Esophagus muscularis mucosa (tissue), 4 donors: ENCODE measurements at regions not wholly inside any gene's neighbourhood (a gene's known extent, or its start where the extent isn't known, plus 50 kb on each side); places are given as distances from the start of the nearest gene placed in this dataset.
"Not testable (repeated sequence)": the region's sequence is repeated elsewhere in the genome, so short reads cannot be mapped to it uniquely, and the experiment has no call there.

Experiments
- DNase-seq: peaks from one replicate; pipeline ENCODE4 v3.0.0-alpha.2; 2017; ENCODE audit errors: extremely low spot score
- H3K27ac ChIP-seq, 4 donors: fragments of 200-600 bp; sonication (generic); replicated peaks in 1 of 4; 1 replicate in 3 of 4; 2 replicates in 1 of 4; pipeline ENCODE4 v1.5.1; 2016 to 2019; ENCODE audit warnings: mild to moderate bottlenecking in 1 of 4
- H3K27me3 ChIP-seq, 4 donors: fragments of 200-600 bp; sonication (generic); one replicate each; pipeline versions ENCODE4 v1.5.1 to v1.6.0; 2016 to 2019
- H3K36me3 ChIP-seq, 4 donors: fragments of 200-600 bp; sonication (generic); one replicate each; pipeline ENCODE4 v1.5.1; 2016 to 2019
- H3K4me1 ChIP-seq, 4 donors: fragments of 200-600 bp; sonication (generic); one replicate each; pipeline ENCODE4 v1.5.1; 2016 to 2019
- H3K4me3 ChIP-seq, 4 donors: fragments of 200-600 bp; sonication (generic); 1 replicate in 2 of 4; 2 replicates in 2 of 4; pipeline ENCODE4 v1.5.1; 2016 to 2019; ENCODE audit warnings: mild to moderate bottlenecking in 4 of 4, moderate library complexity in 1 of 4
- H3K9me3 ChIP-seq, 4 donors: fragments of 200-600 bp; sonication (generic); 1 replicate in 3 of 4; 2 replicates in 1 of 4; pipeline ENCODE4 v1.5.1; 2016 to 2019
- CTCF ChIP-seq, 3 experiments: fragments of 200-600 bp in 2 of 3; fragments of 450-650 bp in 1 of 3; sonication (generic) in 2 of 3; IDR thresholded peaks; one replicate each; pipeline ENCODE4 v1.5.1; 2017 to 2019; ENCODE audit warnings: antibody characterized with exemption in 3 of 3, mild to moderate bottlenecking in 2 of 3, moderate library complexity in 1 of 3
- EP300 ChIP-seq: sonication (generic); formaldehyde crosslinking; IDR thresholded peaks from one replicate; pipeline ENCODE4 v1.6.1; 2017; ENCODE audit warnings: antibody characterized with exemption
- POLR2A ChIP-seq: fragments of 450-650 bp; IDR thresholded peaks from one replicate; pipeline ENCODE4 v1.6.1; 2017; ENCODE audit warnings: antibody characterized with exemption, moderate library complexity, mild to moderate bottlenecking, low read depth
- POLR2AphosphoS5 ChIP-seq, 2 donors: sonication (generic); formaldehyde crosslinking; IDR thresholded peaks; one replicate each; pipeline ENCODE4 v1.6.1; 2017; ENCODE audit warnings: antibody characterized with exemption in 2 of 2
- WGBS: methylation state at CpG from one replicate; pipeline ENCODE4 v1.1.5; 2018; 5-methylcytosine and 5-hydroxymethylcytosine counted together
- intact Hi-C: fragments of 100-400 bp; cut with DNase I; formaldehyde crosslinking; loops from one replicate; pipeline ENCODE4 v1.15.1; 2023

- H3K4me3 ChIP-seq: no peak overlapping the region
- H3K27ac ChIP-seq: no peak overlapping the region
- H3K9me3 ChIP-seq: no peaks in the 10 kb centered on the region
- WGBS: 89% methylated on average over 2 of the region's 2 CpGs
- intact Hi-C loops: no loop called here
- no peaks in the 10 kb centered on the region for H3K36me3 ChIP-seq
- H3K4me1 ChIP-seq: no peaks in the 10 kb centered on the region
- no peak for DNase-seq
- H3K27me3 ChIP-seq: no peaks in the 10 kb centered on the region
- no peak for TF ChIP-seq EP300
- TF ChIP-seq POLR2AphosphoS5 (IDR thresholded peaks at IDR 0.05): no peak
- TF ChIP-seq POLR2A: no peak
- TF ChIP-seq CTCF (IDR thresholded peaks at IDR 0.05): no peak
These were observed 1027.7 kb upstream of the TMEFF2 start for GRCh38 chr2:193222454-193222853.

- Histone ChIP-seq H3K4me3 (no peak overlapping the region), H3K4me1 (no peaks in the 10 kb centered on the region), H3K9me3 (no peaks in the 10 kb centered on the region), H3K27me3 (no peaks in the 10 kb centered on the region), H3K36me3 (no peaks in the 10 kb centered on the region), H3K27ac (no peak overlapping the region)
- intact Hi-C loops: no loop called here
- DNase-seq: no peak
- TF ChIP-seq POLR2AphosphoS5 (IDR thresholded peaks at IDR 0.05): no peak
- no peak for TF ChIP-seq POLR2A
These were observed 1024.7 kb upstream of the TMEFF2 start for GRCh38 chr2:193219413-193219812.

GRCh38 chr2:193201583-193201982, 1006.9 kb upstream of the TMEFF2 start:
- Histone ChIP-seq H3K36me3 (no peaks in the 10 kb centered on the region), H3K27me3 (no peaks in the 10 kb centered on the region), H3K9me3 (no peaks in the 10 kb centered on the region), H3K4me3 (no peak overlapping the region), H3K4me1 (no peaks in the 10 kb centered on the region), H3K27ac (no peak overlapping the region)
- 51% methylated on average over 2 of the region's 2 CpGs for WGBS
- no peak for DNase-seq
- TF ChIP-seq EP300 (no peak), CTCF (IDR thresholded peaks at IDR 0.05) (no peak), POLR2A (no peak), POLR2AphosphoS5 (IDR thresholded peaks at IDR 0.05) (no peak)
- intact Hi-C loops: no loop called here

GRCh38 chr2:193199322-193199721, 1004.6 kb upstream of the TMEFF2 start:
- no peaks in the 10 kb centered on the region for H3K9me3 ChIP-seq
- TF ChIP-seq POLR2A: no peak
- TF ChIP-seq CTCF (IDR thresholded peaks at IDR 0.05): no peak
- no peak for TF ChIP-seq POLR2AphosphoS5 (IDR thresholded peaks at IDR 0.05)
- TF ChIP-seq EP300: no peak
- H3K27ac ChIP-seq: no peak overlapping the region
- intact Hi-C loops: no loop called here
- H3K4me3 ChIP-seq: no peak overlapping the region
- H3K4me1 ChIP-seq: no peaks in the 10 kb centered on the region
- no peaks in the 10 kb centered on the region for H3K27me3 ChIP-seq
- DNase-seq: no peak
- H3K36me3 ChIP-seq: no peaks in the 10 kb centered on the region
- WGBS: 90% methylated on average over 2 of the region's 2 CpGs

GRCh38 chr2:193187816-193188215, 993.1 kb upstream of the TMEFF2 start:
- DNase-seq: no peak
- WGBS: 49% methylated on average over 2 of the region's 2 CpGs
- H3K4me3 ChIP-seq: peak overlapping the region in 1 of 4 donors; percentile 8
- no peaks in the 10 kb centered on the region for H3K9me3 ChIP-seq
- no peaks in the 10 kb centered on the region for H3K4me1 ChIP-seq
- H3K27ac ChIP-seq: no peak overlapping the region
- H3K36me3 ChIP-seq: no peaks in the 10 kb centered on the region
- intact Hi-C loops: no loop called here
- TF ChIP-seq POLR2AphosphoS5 (IDR thresholded peaks at IDR 0.05) (no peak), CTCF (IDR thresholded peaks at IDR 0.05) (no peak), EP300 (no peak), POLR2A (no peak)
- no peaks in the 10 kb centered on the region for H3K27me3 ChIP-seq

GRCh38 chr2:193170981-193171380, 976.2 kb upstream of the TMEFF2 start:
- intact Hi-C loops, H3K4me1 ChIP-seq, H3K27me3 ChIP-seq, DNase-seq, H3K27ac ChIP-seq, H3K36me3 ChIP-seq, H3K9me3 ChIP-seq, H3K4me3 ChIP-seq: not testable (repeated sequence)
- 91% methylated on average over 12 of the region's 17 CpGs for WGBS
